ENCODE measurements at regions not wholly inside any gene's neighbourhood (a gene's known extent, or its start where the extent isn't known, plus 50 kb on each side); places are given as distances from the start of the nearest gene placed in this dataset.

GRCh38 chr3:69646287-69647067 is 92.8 kb upstream of the MITF start:
- 76 to 87% (median 84%) methylated on average over 14 of the region's 14 CpGs for WGBS, 5 donors

GRCh38 chr3:69642606-69643005 is 96.7 kb upstream of the MITF start:
- intact Hi-C loops (cut with DNase I; ENCODE audit: low total_unique reads), result no loop called here
- Histone ChIP-seq H3K36me3 (no peaks in the 10 kb centered on the region), H3K9me3 (no peaks in the 10 kb centered on the region), H3K4me1 (no peaks in the 10 kb centered on the region), H3K27me3 (no peaks in the 10 kb centered on the region), H3K4me3 (no peak overlapping the region), H3K27ac (no peak overlapping the region)
- 49 to 83% (median 69%) methylated on average over 5 of the region's 5 CpGs for WGBS, 5 donors
- DNase-seq, result no peak
- TF ChIP-seq POLR2A (IDR thresholded peaks at IDR 0.05), result no peak
- no peak for TF ChIP-seq CTCF (IDR thresholded peaks at IDR 0.05)
- no peak for TF ChIP-seq EP300 (IDR thresholded peaks at IDR 0.05)
- no peak for TF ChIP-seq POLR2AphosphoS5 (IDR thresholded peaks at IDR 0.05)

More at GRCh38 chr3:69646287-69647067, 92.8 kb upstream of the MITF start:
- no peaks in the 10 kb centered on the region for H3K9me3 ChIP-seq
- intact Hi-C loops (cut with DNase I; ENCODE audit: low total_unique reads), result no loop called here
- H3K4me3 ChIP-seq, result no peak overlapping the region
- no peaks in the 10 kb centered on the region for H3K36me3 ChIP-seq
- no peak overlapping the region for H3K27ac ChIP-seq
- H3K4me1 ChIP-seq, result peaks cover 0 to 13% (median 5%) of the 10 kb centered on the region in 4 donors
- TF ChIP-seq CTCF (IDR thresholded peaks at IDR 0.05) (no peak), EP300 (IDR thresholded peaks at IDR 0.05) (no peak), POLR2AphosphoS5 (IDR thresholded peaks at IDR 0.05) (no peak), POLR2A (IDR thresholded peaks at IDR 0.05) (no peak)
- H3K27me3 ChIP-seq, result no peaks in the 10 kb centered on the region
- DNase-seq, result no peak

- Histone ChIP-seq H3K4me3 (no peak overlapping the region), H3K9me3 (no peaks in the 10 kb centered on the region), H3K36me3 (no peaks in the 10 kb centered on the region), H3K27ac (no peak overlapping the region), H3K4me1 (no peaks in the 10 kb centered on the region), H3K27me3 (no peaks in the 10 kb centered on the region)
- no peak for TF ChIP-seq CTCF (IDR thresholded peaks at IDR 0.05)
- TF ChIP-seq EP300 (IDR thresholded peaks at IDR 0.05), result no peak
- TF ChIP-seq POLR2A (IDR thresholded peaks at IDR 0.05), result no peak
- TF ChIP-seq POLR2AphosphoS5 (IDR thresholded peaks at IDR 0.05), result no peak
- whole genome bisulfite sequencing, 5 donors, result 28 to 52% (median 35%) methylated on average over 1 of the region's 1 CpG
- intact Hi-C loops (cut with DNase I; ENCODE audit: low total_unique reads), result no loop called here
- no peak for DNase-seq
Observed at GRCh38 chr3:69639851-69640250, 99.4 kb upstream of the MITF start.

GRCh38 chr3:69628951-69629350 is 110.3 kb upstream of the MITF start:
- TF ChIP-seq CTCF (IDR thresholded peaks at IDR 0.05) (no peak), EP300 (IDR thresholded peaks at IDR 0.05) (no peak), POLR2AphosphoS5 (IDR thresholded peaks at IDR 0.05) (no peak), POLR2A (IDR thresholded peaks at IDR 0.05) (no peak)
- 32 to 45% (median 41%) methylated on average over 1 of the region's 1 CpG for WGBS, 5 donors
- Histone ChIP-seq H3K9me3 (peaks cover 0 to 19% (median 6%) of the 10 kb centered on the region in 4 donors), H3K27ac (no peak overlapping the region), H3K36me3 (no peaks in the 10 kb centered on the region), H3K4me1 (no peaks in the 10 kb centered on the region), H3K27me3 (no peaks in the 10 kb centered on the region), H3K4me3 (no peak overlapping the region)
- DNase-seq, result peak in 1 of 2 donors; percentile 58
- intact Hi-C loops (cut with DNase I; ENCODE audit: low total_unique reads), result no loop called here

Data from stomach (tissue), 8 donors.